Tibial nerve (tissue), 4 donors: ENCODE measurements at regions not wholly inside any gene's neighbourhood (a gene's known extent, or its start where the extent isn't known, plus 50 kb on each side); places are given as distances from the start of the nearest gene placed in this dataset.

Experiments
- EP300 ChIP-seq, 2 donors: sonication (generic); formaldehyde crosslinking; IDR thresholded peaks; one replicate each; pipeline ENCODE4 v1.6.1; 2017; ENCODE audit warnings: antibody characterized with exemption in 2 of 2, mild to moderate bottlenecking in 1 of 2
- POLR2A ChIP-seq, 2 donors: fragments of 450-650 bp; IDR thresholded peaks; one replicate each; pipeline ENCODE4 v1.6.1; 2017; ENCODE audit warnings: antibody characterized with exemption in 2 of 2, mild to moderate bottlenecking in 2 of 2, moderate library complexity in 2 of 2
- TF ChIP-seq, protein P1 (sequence below), 5 experiments: fragments of 200-600 bp in 3 of 5; fragments of 450-650 bp in 2 of 5; sonication (generic) in 3 of 5; IDR thresholded peaks; one replicate each; pipeline ENCODE4 v1.5.1; 2016 to 2019; ENCODE audit warnings: antibody characterized with exemption in 5 of 5, mild to moderate bottlenecking in 3 of 5, moderate library complexity in 2 of 5

DNA sequence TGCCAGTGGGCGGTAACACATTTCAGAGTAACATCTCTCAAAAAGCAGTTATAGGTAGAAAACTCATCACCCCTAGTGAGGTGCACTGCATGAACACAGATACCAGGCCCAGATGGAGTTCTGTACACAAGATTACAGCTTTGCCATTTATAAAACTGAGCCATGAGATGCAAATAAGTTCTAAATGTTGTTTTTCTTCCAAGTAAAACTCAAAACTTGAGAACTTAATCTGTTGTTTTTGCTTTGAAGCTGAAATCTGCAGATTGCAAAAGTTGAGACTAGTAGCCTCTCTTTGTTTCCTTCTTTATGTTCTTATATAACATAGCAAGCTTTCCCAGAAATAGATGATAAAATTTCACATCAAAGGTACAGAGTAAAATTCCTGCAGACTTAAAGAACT lies 434.1 kb downstream of the PLK2 start:
- TF ChIP-seq, protein P1, sequence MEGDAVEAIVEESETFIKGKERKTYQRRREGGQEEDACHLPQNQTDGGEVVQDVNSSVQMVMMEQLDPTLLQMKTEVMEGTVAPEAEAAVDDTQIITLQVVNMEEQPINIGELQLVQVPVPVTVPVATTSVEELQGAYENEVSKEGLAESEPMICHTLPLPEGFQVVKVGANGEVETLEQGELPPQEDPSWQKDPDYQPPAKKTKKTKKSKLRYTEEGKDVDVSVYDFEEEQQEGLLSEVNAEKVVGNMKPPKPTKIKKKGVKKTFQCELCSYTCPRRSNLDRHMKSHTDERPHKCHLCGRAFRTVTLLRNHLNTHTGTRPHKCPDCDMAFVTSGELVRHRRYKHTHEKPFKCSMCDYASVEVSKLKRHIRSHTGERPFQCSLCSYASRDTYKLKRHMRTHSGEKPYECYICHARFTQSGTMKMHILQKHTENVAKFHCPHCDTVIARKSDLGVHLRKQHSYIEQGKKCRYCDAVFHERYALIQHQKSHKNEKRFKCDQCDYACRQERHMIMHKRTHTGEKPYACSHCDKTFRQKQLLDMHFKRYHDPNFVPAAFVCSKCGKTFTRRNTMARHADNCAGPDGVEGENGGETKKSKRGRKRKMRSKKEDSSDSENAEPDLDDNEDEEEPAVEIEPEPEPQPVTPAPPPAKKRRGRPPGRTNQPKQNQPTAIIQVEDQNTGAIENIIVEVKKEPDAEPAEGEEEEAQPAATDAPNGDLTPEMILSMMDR (IDR thresholded peaks at IDR 0.05): no peak
- TF ChIP-seq POLR2A (IDR thresholded peaks at IDR 0.05): no peak
- no peak for TF ChIP-seq EP300 (IDR thresholded peaks at IDR 0.05)
